ENCODE measurements at regions not wholly inside any gene's neighbourhood (a gene's known extent, or its start where the extent isn't known, plus 50 kb on each side); places are given as distances from the start of the nearest gene placed in this dataset.
"Not testable (repeated sequence)": the region's sequence is repeated elsewhere in the genome, so short reads cannot be mapped to it uniquely, and the experiment has no call there.

DNA sequence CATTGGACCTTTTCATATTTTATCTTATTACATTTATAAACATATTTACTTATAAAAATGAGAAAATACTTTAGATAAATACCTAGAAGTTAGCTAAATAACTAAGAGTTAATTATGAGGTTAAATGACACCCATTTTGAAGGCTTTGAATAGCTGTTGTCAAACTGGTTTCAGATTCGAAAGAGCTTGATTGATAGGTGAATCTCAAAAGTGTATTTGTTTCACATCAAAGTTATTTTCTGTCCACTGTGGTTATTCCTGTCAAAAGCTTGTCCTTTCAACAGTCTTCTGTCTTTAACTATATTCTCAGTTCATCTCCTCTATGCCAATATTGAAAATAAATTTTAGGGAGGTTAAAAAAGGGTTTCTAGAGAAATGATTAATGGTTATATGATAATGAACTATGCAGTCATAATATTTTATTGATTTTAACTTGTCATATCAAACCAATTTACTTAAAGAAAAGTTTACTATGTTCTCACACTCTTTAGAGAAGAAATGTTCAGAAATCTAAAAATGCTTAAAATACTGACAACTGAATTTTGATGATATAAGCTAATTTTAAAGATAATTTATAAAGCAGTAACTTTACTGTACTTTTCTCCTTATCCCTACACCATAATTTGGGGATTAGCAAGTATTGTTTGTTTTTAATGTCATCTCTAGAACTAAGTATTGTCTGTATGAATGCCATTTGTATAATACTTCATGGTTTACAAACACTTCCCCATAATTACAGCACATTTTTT is 72.0 kb upstream of the FOXP2 start:
- Histone ChIP-seq H3K4me2 (ENCODE audit: low read length) (no peak overlapping the region), H3F3A (ENCODE audit: insufficient read depth, low read length) (no peaks in the 10 kb centered on the region), H3K4me1 (ENCODE audit: insufficient read depth, low read length, severe bottlenecking) (no peaks in the 10 kb centered on the region), H3K27ac (ENCODE audit: low read depth, low read length, poor library complexity, severe bottlenecking) (no peak overlapping the region), H3K27me3 (ENCODE audit: insufficient read depth, low read length) (no peaks in the 10 kb centered on the region), H2AFZ (ENCODE audit: low read length) (no peak overlapping the region), H3K4me3 (ENCODE audit: low read depth, low read length, poor library complexity, severe bottlenecking) (no peak overlapping the region), H3K36me3 (ENCODE audit: insufficient read depth, low read length) (no peaks in the 10 kb centered on the region), H3K9me3 (ENCODE audit: low read length) (no peaks in the 10 kb centered on the region), H3K79me2 (ENCODE audit: insufficient read depth, low read length) (no peaks in the 10 kb centered on the region), H3K9me2 (ENCODE audit: low read depth, low read length) (no peaks in the 10 kb centered on the region; the same call in 1 of the 2 replicates), H4K20me1 (ENCODE audit: insufficient read depth, low read length) (no peaks in the 10 kb centered on the region), H3K9ac (ENCODE audit: low read length) (no peak overlapping the region)
- no peak for TF ChIP-seq EZH2 (IDR thresholded peaks at IDR 0.05; ENCODE audit: borderline replicate concordance, low read length)
- TF ChIP-seq, protein P1, sequence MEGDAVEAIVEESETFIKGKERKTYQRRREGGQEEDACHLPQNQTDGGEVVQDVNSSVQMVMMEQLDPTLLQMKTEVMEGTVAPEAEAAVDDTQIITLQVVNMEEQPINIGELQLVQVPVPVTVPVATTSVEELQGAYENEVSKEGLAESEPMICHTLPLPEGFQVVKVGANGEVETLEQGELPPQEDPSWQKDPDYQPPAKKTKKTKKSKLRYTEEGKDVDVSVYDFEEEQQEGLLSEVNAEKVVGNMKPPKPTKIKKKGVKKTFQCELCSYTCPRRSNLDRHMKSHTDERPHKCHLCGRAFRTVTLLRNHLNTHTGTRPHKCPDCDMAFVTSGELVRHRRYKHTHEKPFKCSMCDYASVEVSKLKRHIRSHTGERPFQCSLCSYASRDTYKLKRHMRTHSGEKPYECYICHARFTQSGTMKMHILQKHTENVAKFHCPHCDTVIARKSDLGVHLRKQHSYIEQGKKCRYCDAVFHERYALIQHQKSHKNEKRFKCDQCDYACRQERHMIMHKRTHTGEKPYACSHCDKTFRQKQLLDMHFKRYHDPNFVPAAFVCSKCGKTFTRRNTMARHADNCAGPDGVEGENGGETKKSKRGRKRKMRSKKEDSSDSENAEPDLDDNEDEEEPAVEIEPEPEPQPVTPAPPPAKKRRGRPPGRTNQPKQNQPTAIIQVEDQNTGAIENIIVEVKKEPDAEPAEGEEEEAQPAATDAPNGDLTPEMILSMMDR (IDR thresholded peaks at IDR 0.05; ENCODE audit: low read length) = no peak

DNA sequence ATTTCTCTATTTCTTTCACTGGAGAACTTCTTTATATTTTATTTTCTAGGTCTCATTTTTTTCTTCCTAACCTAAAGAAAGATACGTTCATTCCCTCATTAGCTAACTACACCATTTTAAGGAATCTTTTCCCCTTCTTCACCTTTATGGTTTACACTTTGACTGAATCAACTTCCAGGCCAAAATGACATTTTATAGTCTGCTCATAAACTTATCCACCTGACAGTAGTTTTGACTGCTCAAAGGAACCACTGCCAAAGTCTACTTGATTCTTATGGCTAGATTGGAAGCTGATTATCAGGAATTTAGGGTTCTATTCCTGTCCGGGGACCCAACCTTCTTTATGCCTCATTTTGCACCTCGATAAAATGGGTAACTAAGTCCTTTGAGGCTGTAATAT is 73.0 kb upstream of the FOXP2 start:
- H4K20me1 ChIP-seq (ENCODE audit: insufficient read depth, low read length) = no peaks in the 10 kb centered on the region
- no peaks in the 10 kb centered on the region for H3K4me1 ChIP-seq (ENCODE audit: insufficient read depth, low read length, severe bottlenecking)
- TF ChIP-seq EZH2 (IDR thresholded peaks at IDR 0.05; ENCODE audit: borderline replicate concordance, low read length) = no peak
- TF ChIP-seq, protein P1 (IDR thresholded peaks at IDR 0.05; ENCODE audit: low read length) = no peak
- H3K27ac ChIP-seq (ENCODE audit: low read depth, low read length, poor library complexity, severe bottlenecking) = no peak overlapping the region
- H3K9ac ChIP-seq (ENCODE audit: low read length) = no peak overlapping the region
- H3K9me2 ChIP-seq (ENCODE audit: low read depth, low read length) = no peaks in the 10 kb centered on the region; the same call in 1 of the 2 replicates
- no peak overlapping the region for H2AFZ ChIP-seq (ENCODE audit: low read length)
- no peak overlapping the region for H3K4me2 ChIP-seq (ENCODE audit: low read length)
- no peaks in the 10 kb centered on the region for H3K36me3 ChIP-seq (ENCODE audit: insufficient read depth, low read length)
- H3K79me2 ChIP-seq (ENCODE audit: insufficient read depth, low read length) = no peaks in the 10 kb centered on the region
- H3F3A ChIP-seq (ENCODE audit: insufficient read depth, low read length) = no peaks in the 10 kb centered on the region
- no peak overlapping the region for H3K4me3 ChIP-seq (ENCODE audit: low read depth, low read length, poor library complexity, severe bottlenecking)
- no peaks in the 10 kb centered on the region for H3K9me3 ChIP-seq (ENCODE audit: low read length)
- H3K27me3 ChIP-seq (ENCODE audit: insufficient read depth, low read length) = no peaks in the 10 kb centered on the region

DNA sequence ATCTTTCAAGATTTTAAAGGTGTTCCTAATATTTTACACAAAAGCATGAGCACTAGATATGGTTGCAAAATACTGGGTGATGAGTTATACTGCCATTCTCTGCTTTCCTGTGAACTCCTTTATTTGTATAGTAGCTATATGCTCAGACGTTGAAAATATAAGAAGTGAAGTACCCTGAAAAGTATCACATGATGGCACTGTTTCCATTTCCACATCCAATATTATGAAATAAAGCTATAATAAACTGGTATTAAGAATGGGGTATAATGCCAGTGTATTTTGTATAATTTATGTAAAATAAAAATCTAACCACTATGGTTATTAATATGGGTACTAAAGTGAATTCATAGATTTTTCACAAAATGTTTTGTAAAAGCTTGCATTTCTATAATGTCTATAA is 79.6 kb upstream of the FOXP2 start:
- Histone ChIP-seq H3K4me2 (ENCODE audit: low read length) (no peak overlapping the region), H3K9me3 (ENCODE audit: low read length) (no peaks in the 10 kb centered on the region), H3K9me2 (ENCODE audit: low read depth, low read length) (no peaks in the 10 kb centered on the region; the same call in 1 of the 2 replicates), H3K36me3 (ENCODE audit: insufficient read depth, low read length) (no peaks in the 10 kb centered on the region), H4K20me1 (ENCODE audit: insufficient read depth, low read length) (no peaks in the 10 kb centered on the region), H3F3A (ENCODE audit: insufficient read depth, low read length) (no peaks in the 10 kb centered on the region), H3K4me3 (ENCODE audit: low read depth, low read length, poor library complexity, severe bottlenecking) (no peak overlapping the region), H3K4me1 (ENCODE audit: insufficient read depth, low read length, severe bottlenecking) (no peaks in the 10 kb centered on the region), H3K27ac (ENCODE audit: low read depth, low read length, poor library complexity, severe bottlenecking) (no peak overlapping the region), H3K27me3 (ENCODE audit: insufficient read depth, low read length) (no peaks in the 10 kb centered on the region), H3K79me2 (ENCODE audit: insufficient read depth, low read length) (no peaks in the 10 kb centered on the region), H2AFZ (ENCODE audit: low read length) (no peak overlapping the region), H3K9ac (ENCODE audit: low read length) (no peak overlapping the region)
- TF ChIP-seq, protein P1 (IDR thresholded peaks at IDR 0.05; ENCODE audit: low read length) = no peak
- TF ChIP-seq EZH2 (IDR thresholded peaks at IDR 0.05; ENCODE audit: borderline replicate concordance, low read length) = no peak

DNA sequence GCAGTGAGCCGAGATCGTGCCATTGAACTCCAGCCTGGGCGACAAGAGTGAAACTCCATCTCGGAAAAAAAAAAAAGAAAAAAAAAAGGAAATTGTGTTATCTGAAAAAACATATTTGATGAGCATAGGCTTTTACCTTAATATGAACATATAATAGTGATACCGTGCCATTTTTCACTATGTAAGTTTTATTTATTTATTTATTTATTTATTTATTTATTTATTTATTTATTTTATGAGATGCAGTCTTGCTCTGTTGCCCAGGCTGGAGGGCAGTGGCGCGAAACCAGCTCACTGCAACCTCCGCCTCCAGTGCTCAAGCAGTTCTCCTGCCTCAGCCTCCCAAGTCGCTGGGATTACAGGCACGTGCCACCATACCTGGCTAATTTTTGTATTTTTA is 85.2 kb upstream of the FOXP2 start:
- H3K4me1 ChIP-seq (ENCODE audit: insufficient read depth, low read length, severe bottlenecking) = not testable (repeated sequence)

More for the DNA sequence above, 85.2 kb upstream of the FOXP2 start:
- H3K9ac ChIP-seq (ENCODE audit: low read length); H3K4me2 ChIP-seq (ENCODE audit: low read length); H3F3A ChIP-seq (ENCODE audit: insufficient read depth, low read length); H3K36me3 ChIP-seq (ENCODE audit: insufficient read depth, low read length); H2AFZ ChIP-seq (ENCODE audit: low read length); H3K9me2 ChIP-seq (ENCODE audit: low read depth, low read length); H3K79me2 ChIP-seq (ENCODE audit: insufficient read depth, low read length); H4K20me1 ChIP-seq (ENCODE audit: insufficient read depth, low read length); H3K27ac ChIP-seq (ENCODE audit: low read depth, low read length, poor library complexity, severe bottlenecking); H3K4me3 ChIP-seq (ENCODE audit: low read depth, low read length, poor library complexity, severe bottlenecking); H3K27me3 ChIP-seq (ENCODE audit: insufficient read depth, low read length); H3K9me3 ChIP-seq (ENCODE audit: low read length): not testable (repeated sequence)
